Stimulated activated CD4-positive, alpha-beta T cell treated with anti-CD3 and anti-CD28 coated beads, Interleukin-4, amount 100 ng/mL, for 48 hours (primary cell): ENCODE measurements at regions not wholly inside any gene's neighbourhood (a gene's known extent, or its start where the extent isn't known, plus 50 kb on each side); places are given as distances from the start of the nearest gene placed in this dataset.

Source experiments
- DNase-seq, 2 donors: peaks; one replicate each; pipeline ENCODE4 v3.0.0-alpha.2; 2020; ENCODE audit warnings: low read depth in 2 of 2

- no peak for DNase-seq
Measured at GRCh38 chr10:29688230-29688661, 53.5 kb upstream of the SVIL start.

- DNase-seq, result no peak
Measured at GRCh38 chr10:29687421-29688164, 52.8 kb upstream of the SVIL start.

- DNase-seq, result no peak
Measured at GRCh38 chr10:29685506-29685905, 50.7 kb upstream of the SVIL start.
